ENCODE measurements at regions not wholly inside any gene's neighbourhood (a gene's known extent, or its start where the extent isn't known, plus 50 kb on each side); places are given as distances from the start of the nearest gene placed in this dataset.

DNA sequence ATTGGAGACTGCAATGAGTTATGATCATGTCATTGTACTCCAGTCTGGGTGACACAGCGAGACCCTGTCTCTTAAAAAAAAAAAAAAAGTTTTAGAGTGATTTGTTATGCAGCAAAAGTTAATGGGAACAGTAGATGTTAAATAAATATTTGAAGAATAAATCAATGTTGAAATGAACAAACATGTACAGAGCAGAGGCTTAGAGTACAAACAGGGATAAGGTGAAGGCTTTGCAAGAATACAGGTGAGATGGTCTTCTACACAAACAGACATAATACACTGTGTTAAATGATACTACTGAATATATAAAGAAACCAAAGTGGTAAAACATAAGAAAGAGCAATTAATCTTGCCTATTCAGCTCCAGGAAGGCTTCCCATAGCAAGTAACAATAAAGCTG, 265.4 kb downstream of the CNTN3 start:
- TF ChIP-seq NFIC (IDR thresholded peaks at IDR 0.05) (no peak), TAF1 (IDR thresholded peaks at IDR 0.05; ENCODE audit: low read depth) (no peak)

All from Ishikawa (cell line).